OCI-LY1 (cell line): ENCODE measurements at regions not wholly inside any gene's neighbourhood (a gene's known extent, or its start where the extent isn't known, plus 50 kb on each side); places are given as distances from the start of the nearest gene placed in this dataset.

Source experiments
- H2AFZ ChIP-seq: fragments of 200-600 bp; sonication (generic), shearing (Covaris generic); 2 replicates; pipeline ENCODE4 v1.6.0; 2014; ENCODE audit warnings: antibody characterized with exemption, mild to moderate bottlenecking, low read length
- H3F3A ChIP-seq: fragments of 200-600 bp; sonication (generic), shearing (Covaris generic); 2 replicates; pipeline ENCODE4 v1.6.0; 2014; ENCODE audit warnings: mild to moderate bottlenecking, antibody characterized with exemption, low read length, moderate library complexity; ENCODE audit not compliant: insufficient read depth
- H3K27ac ChIP-seq: fragments of 200-600 bp; sonication (generic); 2 replicates; pipeline ENCODE4 v1.5.1; 2014; ENCODE audit warnings: low read length, mixed run types, mild to moderate bottlenecking, low read depth; ENCODE audit not compliant: poor library complexity, severe bottlenecking
- H3K27me3 ChIP-seq: fragments of 200-600 bp; sonication (generic); 2 replicates; pipeline ENCODE4 v1.6.0; 2014; ENCODE audit warnings: antibody characterized with exemption, mild to moderate bottlenecking, low read length, moderate library complexity; ENCODE audit not compliant: insufficient read depth
- H3K36me3 ChIP-seq: fragments of 200-600 bp; sonication (generic); 2 replicates; pipeline ENCODE4 v1.6.1; 2014; ENCODE audit warnings: mild to moderate bottlenecking, antibody characterized with exemption, low read length, moderate library complexity, mixed read lengths; ENCODE audit not compliant: insufficient read depth
- H3K4me1 ChIP-seq: fragments of 200-600 bp; sonication (generic); 2 replicates; pipeline ENCODE4 v1.5.1; 2014; ENCODE audit warnings: mild to moderate bottlenecking, low read length, moderate library complexity; ENCODE audit not compliant: insufficient read depth, severe bottlenecking
- H3K4me2 ChIP-seq: fragments of 200-600 bp; sonication (generic), shearing (Covaris generic); 2 replicates; pipeline ENCODE4 v1.6.1; 2014; ENCODE audit warnings: low read length
- H3K4me3 ChIP-seq: fragments of 200-600 bp; sonication (generic); 2 replicates; pipeline ENCODE4 v1.5.1; 2014; ENCODE audit warnings: low read length, low read depth, mild to moderate bottlenecking, mixed read lengths; ENCODE audit not compliant: poor library complexity, severe bottlenecking
- H3K79me2 ChIP-seq: fragments of 200-600 bp; shearing (Covaris generic); 2 replicates; pipeline ENCODE4 v1.6.1; 2016; ENCODE audit warnings: mixed run types, low read length, mixed read lengths; ENCODE audit not compliant: insufficient read depth
- H3K9ac ChIP-seq: fragments of 200-600 bp; sonication (generic), shearing (Covaris generic); 2 replicates; pipeline ENCODE4 v1.6.1; 2014; ENCODE audit warnings: mild to moderate bottlenecking, low read length, mixed read lengths
- H3K9me2 ChIP-seq: fragments of 200-600 bp; sonication (generic), shearing (Covaris generic); 2 replicates; pipeline ENCODE4 v1.6.1; 2014; ENCODE audit warnings: low read depth, mild to moderate bottlenecking, low read length, mixed read lengths
- H3K9me3 ChIP-seq: fragments of 200-600 bp; shearing (Covaris generic); 2 replicates; pipeline ENCODE4 v1.6.1; 2014; ENCODE audit warnings: low read length, mixed read lengths
- H4K20me1 ChIP-seq: fragments of 200-600 bp; sonication (generic), shearing (Covaris generic); 2 replicates; pipeline ENCODE4 v1.6.0; 2016; ENCODE audit warnings: mild to moderate bottlenecking, low read length; ENCODE audit not compliant: insufficient read depth
- EZH2 ChIP-seq: fragments of 200-600 bp; sonication (generic), shearing (Covaris generic); IDR thresholded peaks from 2 replicates; pipeline ENCODE4 v1.8.0; 2017; ENCODE audit warnings: borderline replicate concordance, mixed run types, mild to moderate bottlenecking, antibody characterized with exemption, low read length, moderate library complexity, mixed read lengths
- TF ChIP-seq, protein P1 (sequence below): fragments of 200-600 bp; sonication (generic), shearing (Covaris generic); IDR thresholded peaks from 2 replicates; pipeline ENCODE4 v1.5.1; 2017; ENCODE audit warnings: mild to moderate bottlenecking, antibody characterized with exemption, low read length, moderate library complexity, mixed read lengths

DNA sequence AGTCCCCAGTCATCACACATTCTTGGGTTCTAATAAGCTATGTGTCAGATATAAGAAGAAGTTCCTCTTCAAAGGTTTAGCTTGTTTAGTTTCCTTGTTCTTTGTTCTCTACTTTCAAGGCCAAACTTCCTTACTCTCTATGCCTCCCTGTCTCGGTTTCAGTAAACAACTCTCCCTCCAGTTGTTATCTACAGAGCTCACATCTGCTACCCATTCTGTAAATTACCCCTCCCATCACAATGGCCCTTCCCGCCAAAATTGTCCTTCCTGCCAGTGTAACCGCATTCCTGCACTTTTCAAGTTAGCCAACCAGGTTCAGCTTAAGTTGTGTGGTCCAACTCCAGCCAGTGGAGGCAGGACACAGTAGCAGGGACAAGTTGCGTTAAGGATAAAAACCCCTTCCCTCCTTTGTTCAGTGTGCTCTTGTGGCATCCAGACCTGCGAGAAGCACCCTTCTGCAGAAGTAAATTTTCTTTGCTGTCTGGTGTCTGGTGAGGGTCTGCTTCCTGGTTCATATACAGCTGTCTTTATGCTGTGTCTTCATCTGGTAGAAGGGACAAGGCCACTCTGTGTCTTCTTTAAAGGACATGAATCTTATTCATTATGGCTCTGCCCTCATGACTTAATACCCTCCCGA is 342.1 kb upstream of the GRM7 start:
- TF ChIP-seq, protein P1, sequence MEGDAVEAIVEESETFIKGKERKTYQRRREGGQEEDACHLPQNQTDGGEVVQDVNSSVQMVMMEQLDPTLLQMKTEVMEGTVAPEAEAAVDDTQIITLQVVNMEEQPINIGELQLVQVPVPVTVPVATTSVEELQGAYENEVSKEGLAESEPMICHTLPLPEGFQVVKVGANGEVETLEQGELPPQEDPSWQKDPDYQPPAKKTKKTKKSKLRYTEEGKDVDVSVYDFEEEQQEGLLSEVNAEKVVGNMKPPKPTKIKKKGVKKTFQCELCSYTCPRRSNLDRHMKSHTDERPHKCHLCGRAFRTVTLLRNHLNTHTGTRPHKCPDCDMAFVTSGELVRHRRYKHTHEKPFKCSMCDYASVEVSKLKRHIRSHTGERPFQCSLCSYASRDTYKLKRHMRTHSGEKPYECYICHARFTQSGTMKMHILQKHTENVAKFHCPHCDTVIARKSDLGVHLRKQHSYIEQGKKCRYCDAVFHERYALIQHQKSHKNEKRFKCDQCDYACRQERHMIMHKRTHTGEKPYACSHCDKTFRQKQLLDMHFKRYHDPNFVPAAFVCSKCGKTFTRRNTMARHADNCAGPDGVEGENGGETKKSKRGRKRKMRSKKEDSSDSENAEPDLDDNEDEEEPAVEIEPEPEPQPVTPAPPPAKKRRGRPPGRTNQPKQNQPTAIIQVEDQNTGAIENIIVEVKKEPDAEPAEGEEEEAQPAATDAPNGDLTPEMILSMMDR: no peak
- TF ChIP-seq EZH2: no peak
- Histone ChIP-seq H3K27ac (no peak overlapping the region), H3F3A (no peaks in the 10 kb centered on the region), H2AFZ (no peak overlapping the region), H3K4me1 (no peaks in the 10 kb centered on the region), H3K36me3 (no peaks in the 10 kb centered on the region), H3K27me3 (no peaks in the 10 kb centered on the region), H3K4me3 (no peak overlapping the region), H3K9me3 (no peaks in the 10 kb centered on the region), H3K9me2 (no peaks in the 10 kb centered on the region), H3K79me2 (no peaks in the 10 kb centered on the region), H3K9ac (no peak overlapping the region), H3K4me2 (no peak overlapping the region), H4K20me1 (no peaks in the 10 kb centered on the region)

DNA sequence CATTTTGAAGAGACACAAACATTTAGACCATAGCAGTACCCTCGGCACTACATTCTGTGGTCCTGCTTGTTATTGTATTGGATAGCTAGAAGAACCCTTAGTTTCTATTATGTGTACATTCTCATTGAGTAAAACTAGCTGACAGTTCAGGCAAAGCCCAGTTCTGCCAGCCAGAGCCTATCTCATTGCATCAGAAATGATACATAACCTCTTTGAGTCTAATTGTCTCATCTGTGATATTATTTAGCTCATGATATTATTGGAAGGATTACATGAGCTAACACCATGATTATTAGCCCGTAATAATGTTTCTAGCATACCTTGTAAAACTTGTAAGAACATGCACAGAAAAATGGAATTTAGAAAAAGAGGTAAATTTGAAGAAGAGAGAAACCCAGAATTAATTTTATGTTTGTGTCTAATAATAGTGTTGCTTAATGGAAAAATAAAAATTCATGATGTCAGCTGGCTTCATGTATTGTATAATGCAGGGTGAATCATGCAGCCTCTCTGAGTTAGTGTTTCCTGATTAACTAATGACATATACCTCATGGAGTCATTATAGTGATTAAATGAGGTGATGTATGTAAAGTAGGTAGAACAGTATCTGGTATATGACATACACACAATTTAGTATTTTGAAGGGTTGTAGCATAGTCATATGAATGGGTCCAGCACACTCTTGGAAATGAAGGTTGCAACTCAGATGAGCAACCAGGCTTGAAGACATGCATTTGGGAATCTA is 339.4 kb upstream of the GRM7 start:
- Histone ChIP-seq H3K36me3 (no peaks in the 10 kb centered on the region), H3K4me2 (no peak overlapping the region), H3K4me1 (no peaks in the 10 kb centered on the region), H3K79me2 (no peaks in the 10 kb centered on the region), H2AFZ (no peak overlapping the region), H3K9me3 (no peaks in the 10 kb centered on the region), H3K27me3 (no peaks in the 10 kb centered on the region), H3K9ac (no peak overlapping the region), H3K27ac (no peak overlapping the region), H3F3A (no peaks in the 10 kb centered on the region), H3K9me2 (no peaks in the 10 kb centered on the region), H4K20me1 (no peaks in the 10 kb centered on the region), H3K4me3 (no peak overlapping the region)
- TF ChIP-seq, protein P1: no peak
- TF ChIP-seq EZH2: no peak

DNA sequence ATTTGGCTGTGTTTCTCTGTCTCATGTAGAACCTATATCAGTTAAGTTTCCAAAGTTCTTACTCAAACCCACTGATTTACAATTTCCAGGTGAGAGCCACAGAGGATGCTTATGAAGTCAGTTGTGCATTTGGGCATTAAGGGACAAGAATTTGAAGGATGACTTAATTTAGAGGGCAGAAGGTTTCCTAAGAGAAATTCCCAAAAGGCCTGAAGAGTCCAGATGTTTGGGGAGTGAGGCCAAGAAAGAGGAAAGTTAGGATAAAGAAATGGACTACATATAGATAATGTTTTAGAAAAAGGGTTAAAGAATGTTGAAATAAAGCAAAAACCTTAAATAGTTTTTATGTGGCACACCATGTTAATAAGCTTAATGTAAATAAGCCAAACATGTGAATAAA is 338.7 kb upstream of the GRM7 start:
- no peak overlapping the region for H3K27ac ChIP-seq
- H3K9ac ChIP-seq: no peak overlapping the region
- no peaks in the 10 kb centered on the region for H3K4me1 ChIP-seq
- H4K20me1 ChIP-seq: no peaks in the 10 kb centered on the region
- no peaks in the 10 kb centered on the region for H3K27me3 ChIP-seq
- H3K9me2 ChIP-seq: no peaks in the 10 kb centered on the region
- no peaks in the 10 kb centered on the region for H3K79me2 ChIP-seq
- H2AFZ ChIP-seq: no peak overlapping the region
- TF ChIP-seq, protein P1: no peak
- no peak for TF ChIP-seq EZH2
- no peaks in the 10 kb centered on the region for H3K36me3 ChIP-seq
- H3K4me3 ChIP-seq: no peak overlapping the region
- H3K9me3 ChIP-seq: no peaks in the 10 kb centered on the region
- H3K4me2 ChIP-seq: no peak overlapping the region
- H3F3A ChIP-seq: no peaks in the 10 kb centered on the region
